22Rv1 (cell line): ENCODE measurements at regions not wholly inside any gene's neighbourhood (a gene's known extent, or its start where the extent isn't known, plus 50 kb on each side); places are given as distances from the start of the nearest gene placed in this dataset.

Experiments used
- H3K27ac ChIP-seq: fragments of 450-650 bp; 2 replicates; pipeline ENCODE4 v1.5.1; 2017
- CTCF ChIP-seq: fragments of 450-650 bp; IDR thresholded peaks from 2 replicates; pipeline ENCODE4 v1.5.1; 2017; ENCODE audit warnings: mild to moderate bottlenecking
- ZFX ChIP-seq: fragments of 450-650 bp; IDR thresholded peaks from 2 replicates; pipeline ENCODE4 v1.6.1; 2017; ENCODE audit warnings: antibody characterized with exemption, borderline replicate concordance

GRCh38 chr12:24573621-24574020 is 375.3 kb downstream of the BCAT1 start:
- H3K27ac ChIP-seq: no peak overlapping the region
- no peak for TF ChIP-seq ZFX

- TF ChIP-seq ZFX: no peak
- no peak for TF ChIP-seq CTCF
- H3K27ac ChIP-seq: no peak overlapping the region
Observed at GRCh38 chr12:24565300-24565699, 383.6 kb downstream of the BCAT1 start.

- H3K27ac ChIP-seq: peak overlapping the region; percentile 35
- TF ChIP-seq CTCF: no peak
Observed at GRCh38 chr12:24562771-24563431, 386.0 kb downstream of the BCAT1 start.

DNA sequence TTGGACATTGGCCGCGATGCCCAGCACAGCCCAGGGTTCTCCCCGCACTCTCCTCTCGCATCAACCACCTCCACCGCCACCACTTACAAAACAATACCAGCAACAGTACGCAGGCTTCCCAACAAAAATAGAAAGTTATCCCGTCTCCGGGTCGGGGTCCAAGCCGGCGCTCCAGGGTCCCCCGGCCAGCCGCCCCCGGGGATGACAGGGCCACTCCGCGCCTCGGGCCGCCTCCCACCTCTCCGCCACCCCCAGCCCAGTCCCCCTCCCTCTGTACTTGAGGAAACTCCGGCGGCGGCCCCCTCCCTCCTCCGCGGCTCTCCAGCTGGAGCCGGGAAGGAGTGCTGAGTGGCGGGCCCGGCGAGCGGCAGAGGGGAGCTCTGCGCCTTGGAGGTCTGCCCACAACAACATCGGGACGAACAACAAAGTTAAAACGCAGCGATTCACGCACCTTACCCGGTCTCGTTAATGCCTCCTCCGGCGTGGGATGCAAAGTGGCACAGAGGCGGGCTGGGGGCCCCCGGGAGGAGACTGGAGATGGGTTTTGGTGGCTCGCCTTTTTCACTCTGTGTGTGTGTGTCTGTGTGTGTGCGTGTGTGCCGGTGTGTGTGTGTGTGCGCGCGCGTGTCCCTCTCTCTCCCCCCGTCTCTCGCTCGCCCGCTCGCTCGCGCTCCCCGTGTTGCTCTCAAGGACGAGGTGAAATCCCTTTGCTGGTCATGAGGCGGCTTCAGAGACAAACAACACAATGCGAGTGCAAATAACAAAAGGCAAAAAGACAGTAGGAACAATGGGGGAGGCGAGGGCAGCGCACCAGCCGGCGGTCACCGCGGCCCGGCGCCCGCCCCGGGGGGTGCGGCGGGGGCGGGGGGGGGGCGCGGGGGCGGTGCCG is 386.8 kb downstream of the BCAT1 start:
- TF ChIP-seq ZFX (no peak), CTCF (0 out of 2 replicates have a peak, but pooled peaks have one; percentile 6)
- peak overlapping the region; percentile 35 for H3K27ac ChIP-seq

DNA sequence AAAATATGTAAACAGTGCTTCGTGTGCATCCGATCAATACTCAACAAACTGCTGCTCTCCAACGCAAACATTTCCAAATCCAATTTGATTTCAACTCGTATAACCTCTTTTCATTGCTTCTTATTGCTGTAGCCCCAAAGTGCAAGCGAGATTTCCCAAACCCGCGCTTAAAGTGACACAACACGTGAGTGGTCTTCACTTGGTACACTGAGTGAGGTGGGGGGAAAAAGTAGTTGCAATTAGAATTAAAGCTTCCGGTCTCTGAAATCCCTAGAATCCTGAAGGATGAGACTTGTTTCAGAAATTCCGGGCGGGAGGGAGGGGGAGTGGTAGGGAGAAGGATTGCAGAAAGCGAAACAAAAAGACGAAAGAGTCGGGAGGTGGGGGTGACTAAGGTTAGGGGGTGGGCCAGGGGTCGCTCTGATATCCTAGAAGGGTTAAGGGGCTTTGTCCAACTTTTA is 387.5 kb downstream of the BCAT1 start:
- peak overlapping the region; percentile 35 for H3K27ac ChIP-seq
- no peak for TF ChIP-seq CTCF
- TF ChIP-seq ZFX: no peak

GRCh38 chr12:24560831-24561271 is 388.1 kb downstream of the BCAT1 start:
- no peak for TF ChIP-seq CTCF
- no peak for TF ChIP-seq ZFX
- H3K27ac ChIP-seq: peak overlapping the region; percentile 35; the same call in 1 of the 2 replicates

DNA sequence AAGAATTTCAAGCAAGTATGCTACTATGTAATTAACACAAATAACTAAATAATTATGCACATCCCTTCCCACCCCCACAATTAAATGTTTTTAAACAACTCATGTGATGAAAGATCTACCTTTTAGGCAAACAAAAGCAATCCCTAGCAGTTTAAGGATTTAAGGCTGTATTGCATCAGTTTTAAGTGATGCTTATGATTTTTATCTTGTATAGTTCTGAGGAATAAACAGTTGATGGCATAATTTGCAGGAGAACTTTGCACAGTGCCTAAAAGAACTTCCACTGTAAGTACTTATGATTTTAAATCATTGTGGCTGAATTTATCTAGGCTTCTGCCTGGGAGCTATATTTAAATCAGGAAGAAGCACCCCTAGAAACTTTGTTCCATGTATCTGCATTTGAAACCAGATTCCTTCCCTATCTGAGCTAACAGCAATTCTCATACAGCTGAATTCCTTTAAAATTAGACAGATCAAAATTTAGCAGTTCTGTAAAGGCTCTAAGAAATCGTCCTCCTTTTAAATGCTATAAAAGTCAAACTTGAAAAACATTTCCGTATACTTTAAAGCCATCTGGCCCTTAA is 388.6 kb downstream of the BCAT1 start:
- H3K27ac ChIP-seq: no peak overlapping the region
- TF ChIP-seq ZFX: no peak
- TF ChIP-seq CTCF: no peak
